HG02938 (cell line): ENCODE measurements at regions not wholly inside any gene's neighbourhood (a gene's known extent, or its start where the extent isn't known, plus 50 kb on each side); places are given as distances from the start of the nearest gene placed in this dataset.

Experiments used
- ATAC-seq: cut with Tn5 transposase; IDR thresholded peaks from one replicate; pipeline ENCODE4 v1.9.1; 2021; ENCODE audit warnings: mild to moderate bottlenecking, moderate library complexity; ENCODE audit not compliant: unreplicated experiment

GRCh38 chr1:208757846-208758245 is 513.7 kb upstream of the PLXNA2 start:
- no peak for ATAC-seq

GRCh38 chr1:208759255-208759654 is 515.1 kb upstream of the PLXNA2 start:
- no peak for ATAC-seq

GRCh38 chr1:208763971-208764370 is 519.8 kb upstream of the PLXNA2 start:
- ATAC-seq, result no peak

GRCh38 chr1:208766832-208767231 is 522.6 kb upstream of the PLXNA2 start:
- ATAC-seq, result no peak

- ATAC-seq, result no peak
Observed at GRCh38 chr1:208767816-208768215, 523.6 kb upstream of the PLXNA2 start.

GRCh38 chr1:208772891-208773290 is 528.7 kb upstream of the PLXNA2 start:
- ATAC-seq, result no peak

GRCh38 chr1:208775841-208776240 is 531.7 kb upstream of the PLXNA2 start:
- no peak for ATAC-seq

- ATAC-seq, result no peak
Observed at GRCh38 chr1:208778417-208778816, 534.2 kb upstream of the PLXNA2 start.

- no peak for ATAC-seq
Observed at GRCh38 chr1:208781391-208782045, 537.3 kb upstream of the PLXNA2 start.

- ATAC-seq, result no peak
Observed at GRCh38 chr1:208782186-208782585, 538.0 kb upstream of the PLXNA2 start.

- no peak for ATAC-seq
Observed at GRCh38 chr1:208785629-208786028, 541.4 kb upstream of the PLXNA2 start.

- ATAC-seq, result no peak
Observed at GRCh38 chr1:208787219-208787618, 543.0 kb upstream of the PLXNA2 start.

GRCh38 chr1:208788013-208788540 is 543.9 kb upstream of the PLXNA2 start:
- ATAC-seq, result no peak

GRCh38 chr1:208791456-208791855 is 547.3 kb upstream of the PLXNA2 start:
- no peak for ATAC-seq

- no peak for ATAC-seq
Observed at GRCh38 chr1:208793861-208794345, 549.7 kb upstream of the PLXNA2 start.

GRCh38 chr1:208799186-208799585 is 555.0 kb upstream of the PLXNA2 start:
- ATAC-seq, result no peak

GRCh38 chr1:208803011-208803811 is 559.0 kb upstream of the PLXNA2 start:
- no peak for ATAC-seq

GRCh38 chr1:208807446-208808127 is 563.4 kb upstream of the PLXNA2 start:
- ATAC-seq, result no peak

GRCh38 chr1:208808301-208808700 is 564.1 kb upstream of the PLXNA2 start:
- ATAC-seq, result no peak

GRCh38 chr1:208809876-208810275 is 565.7 kb upstream of the PLXNA2 start:
- no peak for ATAC-seq

GRCh38 chr1:208818770-208819445 is 574.7 kb upstream of the PLXNA2 start:
- ATAC-seq, result no peak
